ENCODE measurements at regions not wholly inside any gene's neighbourhood (a gene's known extent, or its start where the extent isn't known, plus 50 kb on each side); places are given as distances from the start of the nearest gene placed in this dataset.

GRCh38 chr7:131899271-131900030 lies 343.0 kb upstream of the PODXL start:
- TF ChIP-seq CTCF (IDR thresholded peaks at IDR 0.05) (no peak), POLR2A (IDR thresholded peaks at IDR 0.05) (no peak), POLR2AphosphoS5 (IDR thresholded peaks at IDR 0.05) (no peak), EP300 (IDR thresholded peaks at IDR 0.05) (no peak)

Data from gastroesophageal sphincter (tissue), 3 donors.